Immature natural killer cell (primary cell): ENCODE measurements at regions not wholly inside any gene's neighbourhood (a gene's known extent, or its start where the extent isn't known, plus 50 kb on each side); places are given as distances from the start of the nearest gene placed in this dataset.

Experiments
- DNase-seq, 3 donors: peaks; one replicate each; pipeline ENCODE4 v3.0.0; 2022; ENCODE audit warnings: mixed read lengths in 1 of 3
- H3K27ac Mint-ChIP-seq, 6 donors: one replicate each; pipeline ENCODE4 v1.8.0; 2020; ENCODE audit warnings: mixed read lengths in 6 of 6, mild to moderate bottlenecking in 5 of 6, inconsistent platforms in 4 of 6, moderate library complexity in 3 of 6
- H3K27me3 Mint-ChIP-seq, 3 donors: one replicate each; pipeline ENCODE4 v1.8.0; 2020 to 2021; ENCODE audit warnings: low read depth in 3 of 3, mild to moderate bottlenecking in 3 of 3, mixed read lengths in 3 of 3, moderate library complexity in 3 of 3, inconsistent platforms in 1 of 3
- H3K36me3 Mint-ChIP-seq, 3 donors: one replicate each; pipeline ENCODE4 v1.8.0; 2020; ENCODE audit warnings: mixed read lengths in 3 of 3, inconsistent platforms in 2 of 3, mild to moderate bottlenecking in 2 of 3
- H3K4me1 Mint-ChIP-seq, 2 donors: one replicate each; pipeline ENCODE4 v1.8.0; 2020; ENCODE audit warnings: inconsistent platforms in 2 of 2, mild to moderate bottlenecking in 2 of 2, mixed read lengths in 2 of 2, moderate library complexity in 1 of 2
- H3K4me3 Mint-ChIP-seq, 5 donors: one replicate each; pipeline ENCODE4 v1.8.0; 2020; ENCODE audit warnings: mild to moderate bottlenecking in 5 of 5, mixed read lengths in 5 of 5, inconsistent platforms in 3 of 5, moderate library complexity in 3 of 5
- H3K9me3 Mint-ChIP-seq, 6 donors: one replicate each; pipeline ENCODE4 v1.8.0; 2020; ENCODE audit warnings: mild to moderate bottlenecking in 6 of 6, mixed read lengths in 6 of 6, inconsistent platforms in 4 of 6, moderate library complexity in 3 of 6

DNA sequence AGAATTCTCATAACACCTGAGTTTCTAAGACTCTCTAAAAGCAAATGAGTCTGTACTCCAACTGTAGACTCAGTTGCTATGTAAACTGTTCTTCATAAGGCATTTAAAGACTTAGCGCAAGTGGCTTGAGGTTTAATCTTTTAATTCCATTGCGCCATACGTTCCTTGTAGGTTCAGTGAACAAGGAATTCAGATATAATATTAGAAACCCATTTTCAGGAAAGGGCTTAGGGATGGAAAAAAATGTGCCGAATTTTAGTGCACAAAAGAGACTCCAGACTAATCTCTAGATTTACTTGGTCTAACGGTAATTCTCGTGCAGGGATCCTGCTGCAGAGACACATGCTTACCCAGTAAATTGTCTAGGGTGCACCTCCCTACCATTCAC lies 268.9 kb upstream of the TANK start:
- H3K4me3 Mint-ChIP-seq: no peak overlapping the region
- H3K36me3 Mint-ChIP-seq: no peaks in the 10 kb centered on the region
- H3K27me3 Mint-ChIP-seq: no peaks in the 10 kb centered on the region
- DNase-seq: no peak
- H3K4me1 Mint-ChIP-seq: no peaks in the 10 kb centered on the region
- H3K27ac Mint-ChIP-seq: no peak overlapping the region
- no peaks in the 10 kb centered on the region for H3K9me3 Mint-ChIP-seq

DNA sequence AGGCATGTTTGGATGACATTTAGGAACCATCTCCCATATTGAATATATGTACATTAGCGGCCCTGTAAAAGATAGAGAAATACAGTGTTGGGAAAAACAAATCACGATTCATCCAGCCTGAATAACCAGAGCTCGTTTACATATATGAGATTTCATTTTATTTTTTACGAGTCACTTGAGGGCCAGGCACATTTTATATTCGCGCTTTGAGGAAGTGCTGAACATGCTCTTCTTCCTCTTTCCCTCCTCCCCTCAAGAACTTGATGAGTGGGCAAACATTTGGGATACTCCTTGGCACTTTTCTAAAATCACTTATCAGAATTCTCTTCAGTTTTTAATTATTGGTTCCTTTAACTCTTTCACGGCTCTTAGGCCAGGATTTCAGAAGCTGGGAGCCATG lies 268.0 kb upstream of the TANK start:
- H3K27me3 Mint-ChIP-seq: peaks cover 1 to 2% (median 2%) of the 10 kb centered on the region in 3 donors
- no peaks in the 10 kb centered on the region for H3K36me3 Mint-ChIP-seq
- DNase-seq: no peak
- no peak overlapping the region for H3K27ac Mint-ChIP-seq
- no peak overlapping the region for H3K4me3 Mint-ChIP-seq
- H3K9me3 Mint-ChIP-seq: no peaks in the 10 kb centered on the region
- H3K4me1 Mint-ChIP-seq: no peaks in the 10 kb centered on the region

DNA sequence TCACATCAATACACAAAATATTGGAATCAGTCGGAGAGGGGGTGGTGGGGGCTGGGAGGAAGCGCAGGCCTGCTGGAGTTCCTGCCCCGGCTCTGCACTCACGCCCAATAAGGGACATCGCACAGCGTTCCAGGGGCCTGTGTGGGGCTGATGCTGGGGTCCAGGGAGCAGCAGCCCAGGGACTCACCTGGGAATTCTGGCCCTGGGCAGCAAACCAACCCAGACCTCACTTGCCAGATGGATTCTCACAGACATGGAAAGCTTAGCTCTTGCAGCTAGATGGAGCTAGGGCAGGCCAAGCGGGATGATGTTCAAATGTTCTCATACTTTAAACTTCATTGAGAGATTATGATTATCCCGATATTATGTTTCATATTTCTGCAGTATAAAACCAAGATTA lies 266.6 kb upstream of the TANK start:
- no peak for DNase-seq
- H3K36me3 Mint-ChIP-seq: no peaks in the 10 kb centered on the region
- no peaks in the 10 kb centered on the region for H3K4me1 Mint-ChIP-seq
- no peak overlapping the region for H3K27ac Mint-ChIP-seq
- peaks cover 2 to 4% (median 2%) of the 10 kb centered on the region in 3 donors for H3K27me3 Mint-ChIP-seq
- H3K9me3 Mint-ChIP-seq: peaks cover 0 to 2% (median 0%) of the 10 kb centered on the region in 6 donors
- no peak overlapping the region for H3K4me3 Mint-ChIP-seq

DNA sequence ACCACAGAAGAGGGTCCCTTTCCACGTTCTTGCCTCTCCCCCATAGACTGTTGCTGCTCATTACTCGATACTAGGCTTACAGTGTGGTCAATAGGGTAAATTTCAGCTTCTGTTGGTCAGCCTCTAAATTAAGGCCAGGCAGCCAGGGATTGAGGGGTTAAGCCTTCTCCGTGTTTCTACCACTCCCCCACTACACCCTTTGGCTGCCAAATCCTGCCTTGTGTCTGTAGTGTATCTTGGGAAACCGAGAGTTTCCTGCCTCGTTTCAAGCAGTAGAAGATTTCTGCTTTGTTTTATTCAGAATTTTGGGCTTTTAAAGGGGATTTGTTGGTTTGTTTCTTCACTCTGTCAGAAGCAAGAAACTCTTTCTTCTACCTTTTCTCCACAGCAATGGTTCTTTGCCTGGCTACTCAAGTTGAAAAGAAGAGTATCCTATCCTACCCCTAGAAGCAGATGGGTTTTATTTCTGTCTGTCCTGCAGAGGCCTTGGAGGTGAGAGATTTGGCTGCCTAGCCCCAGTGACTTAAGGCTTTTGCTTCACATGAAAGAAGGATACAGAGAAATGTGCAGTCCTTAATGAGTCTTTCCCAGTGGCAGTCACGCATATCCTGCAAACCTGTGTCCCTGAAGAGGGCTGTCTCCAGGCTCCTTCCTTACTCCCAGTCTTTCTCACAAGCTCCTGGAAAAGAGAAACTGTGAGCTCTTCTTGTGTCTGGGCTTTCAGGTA lies 261.5 kb upstream of the TANK start:
- Mint-ChIP-seq H3K27ac (no peak overlapping the region), H3K4me3 (no peak overlapping the region), H3K9me3 (peaks cover 0 to 2% (median 0%) of the 10 kb centered on the region in 6 donors), H3K36me3 (no peaks in the 10 kb centered on the region), H3K27me3 (peaks cover 2 to 4% (median 3%) of the 10 kb centered on the region in 3 donors), H3K4me1 (no peaks in the 10 kb centered on the region)
- no peak for DNase-seq

DNA sequence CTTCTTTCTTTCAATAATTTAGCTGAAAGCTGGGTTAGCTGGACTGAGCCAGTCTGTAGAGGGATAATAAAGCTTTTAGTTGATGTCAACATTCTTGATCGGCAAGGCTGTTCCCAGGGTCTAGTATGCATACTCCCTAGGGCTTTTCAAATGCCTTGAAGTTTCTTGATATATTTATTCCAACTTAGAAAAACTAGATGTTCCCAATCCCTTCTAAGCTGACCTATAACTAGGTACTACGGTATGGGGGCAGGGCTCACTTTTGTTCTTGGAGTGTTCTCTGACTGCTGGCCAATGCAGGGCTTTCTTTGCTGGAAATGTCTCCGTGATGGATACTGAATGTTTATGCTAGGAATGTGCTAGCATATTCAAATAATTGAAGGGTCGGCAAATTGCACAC lies 258.6 kb upstream of the TANK start:
- DNase-seq: no peak
- no peak overlapping the region for H3K27ac Mint-ChIP-seq
- no peaks in the 10 kb centered on the region for H3K36me3 Mint-ChIP-seq
- peaks cover 2 to 6% (median 3%) of the 10 kb centered on the region in 3 donors for H3K27me3 Mint-ChIP-seq
- no peak overlapping the region for H3K4me3 Mint-ChIP-seq
- no peaks in the 10 kb centered on the region for H3K4me1 Mint-ChIP-seq
- peaks cover 0 to 2% (median 0%) of the 10 kb centered on the region in 6 donors for H3K9me3 Mint-ChIP-seq

DNA sequence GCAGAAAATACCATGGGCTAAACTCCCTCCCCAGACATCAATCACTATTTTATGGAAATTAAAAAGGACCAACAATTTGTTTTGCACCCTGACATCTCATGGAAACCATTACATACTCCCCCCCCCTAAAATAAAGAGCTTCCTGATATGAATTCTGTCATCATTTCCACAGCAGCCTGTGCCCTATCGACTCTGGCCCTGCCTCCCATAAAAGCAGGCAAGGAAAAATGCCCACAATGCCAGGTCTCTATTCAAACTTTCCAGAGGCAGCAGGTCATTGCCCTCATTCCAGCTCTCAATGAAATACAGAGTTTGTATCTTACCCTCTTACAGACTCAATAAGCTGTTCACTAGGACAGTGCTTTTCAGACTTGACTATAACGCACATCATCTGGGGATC lies 254.4 kb upstream of the TANK start:
- Mint-ChIP-seq H3K36me3 (no peaks in the 10 kb centered on the region), H3K4me3 (no peak overlapping the region), H3K4me1 (no peaks in the 10 kb centered on the region)

DNA sequence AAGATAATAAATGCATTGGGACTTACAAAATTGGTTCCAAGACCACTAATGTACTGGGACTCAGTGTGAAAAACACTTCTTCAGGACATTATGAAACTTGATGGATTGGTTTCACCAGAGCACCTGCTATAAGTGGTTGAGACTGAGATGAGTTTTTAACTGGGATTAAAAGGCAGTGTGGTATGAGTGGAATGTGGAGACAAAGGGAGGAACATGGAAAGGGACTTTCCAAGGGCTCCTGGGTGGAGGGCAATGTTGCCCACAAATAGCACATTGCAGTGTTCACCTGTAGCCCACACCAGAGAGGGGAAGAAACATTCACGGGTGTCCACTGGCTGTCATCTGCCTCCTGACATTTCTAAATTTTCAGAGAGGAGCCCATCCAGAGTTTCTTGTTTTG lies 253.3 kb upstream of the TANK start:
- Mint-ChIP-seq H3K4me1 (no peaks in the 10 kb centered on the region), H3K9me3 (peaks cover 0 to 2% (median 0%) of the 10 kb centered on the region in 6 donors), H3K4me3 (no peak overlapping the region), H3K27ac (no peak overlapping the region), H3K27me3 (peaks cover 0 to 12% (median 6%) of the 10 kb centered on the region in 3 donors), H3K36me3 (no peaks in the 10 kb centered on the region)
- no peak for DNase-seq

More for the DNA sequence above, 254.4 kb upstream of the TANK start:
- Mint-ChIP-seq H3K27me3 (peaks cover 0 to 12% (median 6%) of the 10 kb centered on the region in 3 donors), H3K27ac (no peak overlapping the region), H3K9me3 (peaks cover 0 to 2% (median 0%) of the 10 kb centered on the region in 6 donors)
- DNase-seq: no peak

DNA sequence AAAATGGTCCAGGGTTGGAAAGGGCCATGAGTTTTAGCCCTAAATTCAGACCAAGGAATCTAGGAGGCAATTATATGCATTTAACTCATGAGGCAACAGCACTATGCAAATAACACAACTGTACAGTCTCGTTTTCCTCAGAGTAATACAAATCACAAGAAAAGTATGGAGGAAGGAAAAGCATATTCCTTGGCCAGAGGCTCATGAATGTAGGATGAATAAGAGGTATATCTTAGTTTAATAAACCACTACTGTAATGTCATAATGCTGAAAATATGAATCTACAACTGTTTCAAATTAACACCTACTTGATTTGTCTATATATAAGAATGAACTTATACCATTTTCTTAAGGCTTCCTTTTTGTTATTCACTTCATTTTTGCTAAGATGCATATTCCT lies 252.5 kb upstream of the TANK start:
- DNase-seq: no peak
- H3K4me3 Mint-ChIP-seq: no peak overlapping the region
- H3K27me3 Mint-ChIP-seq: peaks cover 0 to 12% (median 6%) of the 10 kb centered on the region in 3 donors
- no peaks in the 10 kb centered on the region for H3K36me3 Mint-ChIP-seq
- no peak overlapping the region for H3K27ac Mint-ChIP-seq
- H3K4me1 Mint-ChIP-seq: no peaks in the 10 kb centered on the region
- H3K9me3 Mint-ChIP-seq: peaks cover 0 to 2% (median 0%) of the 10 kb centered on the region in 6 donors

DNA sequence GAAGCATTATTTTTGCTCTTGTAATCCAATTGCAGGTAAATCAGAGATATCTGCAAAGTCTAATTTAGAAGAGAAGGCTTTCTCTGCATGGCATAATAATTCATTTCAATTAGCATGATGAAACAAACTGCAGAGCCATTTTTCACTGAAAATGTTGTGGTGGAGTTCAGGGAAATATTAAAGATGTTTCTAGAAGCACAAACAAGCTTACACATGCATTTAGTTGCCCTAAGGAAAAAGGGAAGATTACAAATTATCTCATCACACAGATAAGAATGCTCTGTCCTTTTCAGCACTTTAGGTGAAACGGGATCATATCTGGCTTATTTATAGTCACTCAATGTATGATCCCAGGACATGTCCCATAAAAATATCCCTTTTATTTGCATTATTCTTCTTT lies 252.1 kb upstream of the TANK start:
- Mint-ChIP-seq H3K27me3 (peaks cover 0 to 12% (median 4%) of the 10 kb centered on the region in 3 donors), H3K4me1 (no peaks in the 10 kb centered on the region), H3K4me3 (no peak overlapping the region), H3K36me3 (no peaks in the 10 kb centered on the region), H3K9me3 (peaks cover 0 to 2% (median 0%) of the 10 kb centered on the region in 6 donors), H3K27ac (no peak overlapping the region)
- DNase-seq: no peak

DNA sequence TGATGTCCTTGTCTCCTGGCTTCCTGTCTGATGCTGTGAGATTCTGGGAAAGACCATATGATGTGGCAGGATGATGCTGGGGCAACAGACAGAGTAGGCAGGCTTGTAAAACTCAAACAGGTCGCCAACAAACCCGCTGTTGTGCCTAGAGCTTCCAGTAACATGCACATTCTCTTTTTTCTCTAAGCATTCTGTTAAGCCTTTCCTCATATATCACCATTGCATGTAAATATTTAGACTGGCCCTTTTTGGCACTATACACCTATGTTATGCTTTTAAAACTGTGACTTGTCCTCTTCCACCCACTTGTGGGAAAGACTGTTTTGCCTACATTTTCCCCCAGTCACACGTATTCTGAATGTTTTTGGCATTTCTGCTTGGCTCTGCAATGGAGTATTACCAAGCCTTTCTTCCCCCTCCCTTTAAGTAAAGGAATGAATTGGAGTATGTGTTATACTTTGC lies 250.4 kb upstream of the TANK start:
- peaks cover 0 to 2% (median 0%) of the 10 kb centered on the region in 6 donors for H3K9me3 Mint-ChIP-seq
- no peak overlapping the region for H3K4me3 Mint-ChIP-seq
- no peak for DNase-seq
- H3K4me1 Mint-ChIP-seq: no peaks in the 10 kb centered on the region
- no peaks in the 10 kb centered on the region for H3K36me3 Mint-ChIP-seq
- H3K27ac Mint-ChIP-seq: no peak overlapping the region
- H3K27me3 Mint-ChIP-seq: peaks cover 0 to 10% (median 4%) of the 10 kb centered on the region in 3 donors

DNA sequence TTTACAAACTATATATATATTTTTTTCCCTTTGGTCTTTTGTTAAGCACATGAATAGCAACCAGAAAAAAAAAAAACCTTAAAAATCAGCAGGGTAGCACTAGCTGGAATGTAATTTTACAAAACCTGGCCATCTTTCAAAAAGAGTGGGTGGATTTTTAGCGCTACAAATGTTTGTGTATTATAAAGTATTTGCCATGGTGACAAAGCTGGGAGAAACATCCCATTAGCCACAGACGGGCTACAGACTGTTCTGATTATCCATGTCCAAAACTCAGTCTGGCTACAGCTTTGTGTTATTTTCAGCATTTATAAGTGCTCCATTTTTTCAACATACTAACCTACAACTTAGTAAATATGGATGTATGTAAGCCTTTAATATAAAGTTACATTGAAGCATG lies 249.5 kb upstream of the TANK start:
- no peaks in the 10 kb centered on the region for H3K36me3 Mint-ChIP-seq
- H3K4me1 Mint-ChIP-seq: no peaks in the 10 kb centered on the region
- peaks cover 0 to 14% (median 4%) of the 10 kb centered on the region in 3 donors for H3K27me3 Mint-ChIP-seq
- DNase-seq: no peak
- no peak overlapping the region for H3K27ac Mint-ChIP-seq
- no peak overlapping the region for H3K4me3 Mint-ChIP-seq
- H3K9me3 Mint-ChIP-seq: peaks cover 0 to 2% (median 0%) of the 10 kb centered on the region in 6 donors

DNA sequence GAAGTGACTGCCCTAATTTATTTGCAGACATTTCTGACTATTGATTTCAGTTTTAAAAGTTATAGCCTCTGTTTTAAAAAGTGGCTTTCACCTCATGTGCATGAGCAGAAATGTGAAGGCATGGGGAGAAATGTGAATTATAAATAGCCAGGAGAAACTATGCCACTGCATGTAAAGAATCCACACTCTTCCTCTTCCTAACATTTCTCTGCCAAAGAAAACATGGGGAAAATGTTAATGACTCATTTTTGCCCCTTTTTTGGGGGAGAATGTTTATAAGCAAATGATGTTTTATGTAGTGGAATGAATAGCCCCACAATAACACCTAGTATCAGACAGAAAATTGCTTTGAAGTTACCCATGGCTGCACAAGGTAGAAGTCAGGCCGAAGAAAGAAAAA lies 249.0 kb upstream of the TANK start:
- Mint-ChIP-seq H3K4me3 (no peak overlapping the region), H3K36me3 (no peaks in the 10 kb centered on the region), H3K27ac (no peak overlapping the region), H3K9me3 (peaks cover 0 to 2% (median 0%) of the 10 kb centered on the region in 6 donors), H3K27me3 (peaks cover 0 to 16% (median 4%) of the 10 kb centered on the region in 3 donors), H3K4me1 (no peaks in the 10 kb centered on the region)
- no peak for DNase-seq

DNA sequence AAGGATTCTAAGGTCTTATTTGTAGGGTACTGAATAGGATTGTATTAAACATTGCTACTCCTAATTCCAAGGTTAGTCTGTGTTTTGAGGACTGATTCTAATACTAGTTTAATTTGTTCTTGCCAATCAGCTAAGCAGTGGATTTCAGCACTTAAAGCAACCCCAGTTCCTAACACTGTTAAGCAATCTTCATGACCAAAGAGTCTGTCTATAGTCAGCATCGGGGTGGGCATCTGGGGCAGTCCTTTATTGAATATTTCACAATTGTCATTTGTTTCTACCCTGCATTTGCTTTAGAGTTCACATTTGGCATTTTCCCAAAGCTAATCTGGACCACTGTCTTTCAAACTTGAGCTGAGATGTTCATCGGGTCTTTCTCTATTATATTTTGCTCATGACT lies 248.0 kb upstream of the TANK start:
- Mint-ChIP-seq H3K9me3 (peaks cover 0 to 2% (median 0%) of the 10 kb centered on the region in 6 donors), H3K27ac (no peak overlapping the region), H3K4me1 (no peaks in the 10 kb centered on the region), H3K36me3 (no peaks in the 10 kb centered on the region), H3K27me3 (peaks cover 0 to 16% (median 2%) of the 10 kb centered on the region in 3 donors), H3K4me3 (no peak overlapping the region)
- no peak for DNase-seq

DNA sequence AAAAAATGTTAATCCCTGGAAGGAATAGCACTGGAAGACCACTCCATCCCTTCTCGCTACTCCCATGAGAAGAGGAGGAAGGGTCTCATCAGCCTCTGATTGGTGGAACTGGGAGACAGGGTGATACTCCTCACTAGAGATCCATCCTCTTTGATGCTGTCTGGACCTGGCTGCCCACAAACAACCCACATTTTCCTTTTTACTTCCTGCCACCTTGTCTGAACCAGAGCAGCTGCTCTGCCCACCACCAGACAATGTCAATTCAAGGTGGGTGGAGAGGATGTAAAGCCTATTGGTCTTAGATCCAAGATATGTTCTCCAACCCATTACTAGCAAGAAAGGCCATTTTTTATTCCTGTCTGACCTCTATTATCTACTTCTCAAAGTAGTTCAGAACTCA lies 246.9 kb upstream of the TANK start:
- Mint-ChIP-seq H3K4me1 (no peaks in the 10 kb centered on the region), H3K9me3 (peaks cover 0 to 2% (median 0%) of the 10 kb centered on the region in 6 donors), H3K4me3 (no peak overlapping the region), H3K27ac (no peak overlapping the region), H3K27me3 (peaks cover 0 to 16% (median 2%) of the 10 kb centered on the region in 3 donors), H3K36me3 (no peaks in the 10 kb centered on the region)
- DNase-seq: no peak

DNA sequence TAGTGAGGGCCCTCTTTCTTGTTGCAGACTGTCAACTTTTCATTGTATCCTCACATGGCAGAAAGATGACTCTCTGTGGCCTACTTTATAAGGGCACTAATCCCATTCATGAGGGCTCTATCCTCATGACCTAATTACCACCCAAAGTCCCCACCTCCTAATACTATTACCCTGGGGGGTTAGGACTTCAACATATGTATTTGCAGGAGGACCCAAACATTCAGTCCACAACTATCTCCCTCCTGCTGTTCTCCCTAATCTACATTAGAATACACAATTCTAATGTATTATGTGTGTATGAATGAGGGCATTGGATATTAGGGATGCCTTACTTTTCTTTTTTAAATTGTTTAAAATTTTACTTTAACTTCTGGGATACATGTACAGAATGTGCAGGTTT lies 246.0 kb upstream of the TANK start:
- Mint-ChIP-seq H3K4me1 (no peaks in the 10 kb centered on the region), H3K27me3 (peaks cover 0 to 11% (median 0%) of the 10 kb centered on the region in 3 donors), H3K27ac (no peak overlapping the region), H3K9me3 (peaks cover 0 to 2% (median 0%) of the 10 kb centered on the region in 6 donors), H3K36me3 (no peaks in the 10 kb centered on the region), H3K4me3 (no peak overlapping the region)
- DNase-seq: no peak
